Karpas-422 (cell line): ENCODE measurements at regions not wholly inside any gene's neighbourhood (a gene's known extent, or its start where the extent isn't known, plus 50 kb on each side); places are given as distances from the start of the nearest gene placed in this dataset.

ENCODE experiments used
- DNase-seq: peaks from one replicate; pipeline ENCODE4 v3.0.0-alpha.2; 2015
- H2AFZ ChIP-seq: fragments of 200-600 bp; sonication (generic); 2 replicates; pipeline ENCODE4 v1.6.1; 2014; ENCODE audit warnings: antibody characterized with exemption, low read length, mixed read lengths
- H3K27ac ChIP-seq: fragments of 200-600 bp; sonication (generic); 2 replicates; pipeline ENCODE4 v1.5.1; 2014; ENCODE audit warnings: mild to moderate bottlenecking, low read length, moderate library complexity
- H3K27me3 ChIP-seq: fragments of 200-600 bp; sonication (generic); 2 replicates; pipeline ENCODE4 v1.6.1; 2014; ENCODE audit warnings: low read length, mixed read lengths
- H3K36me3 ChIP-seq: fragments of 200-600 bp; sonication (generic); 2 replicates; pipeline ENCODE4 v1.6.1; 2014; ENCODE audit warnings: low read length, mixed read lengths; ENCODE audit not compliant: insufficient read depth
- H3K4me1 ChIP-seq: fragments of 200-600 bp; sonication (generic); 2 replicates; pipeline ENCODE4 v1.6.1; 2014; ENCODE audit warnings: mild to moderate bottlenecking, low read length, mixed read lengths
- H3K4me2 ChIP-seq: fragments of 200-600 bp; sonication (generic); 2 replicates; pipeline ENCODE4 v1.6.1; 2014; ENCODE audit warnings: low read length, low read depth, mild to moderate bottlenecking; ENCODE audit not compliant: poor library complexity, severe bottlenecking
- H3K4me3 ChIP-seq: fragments of 200-600 bp; sonication (generic); 2 replicates; pipeline ENCODE4 v1.5.1; 2014; ENCODE audit warnings: mild to moderate bottlenecking, antibody characterized with exemption, low read length, mixed read lengths
- H3K79me2 ChIP-seq: fragments of 200-600 bp; sonication (generic); 2 replicates; pipeline ENCODE4 v1.6.1; 2014; ENCODE audit warnings: mild to moderate bottlenecking, low read length, mixed read lengths
- H3K9ac ChIP-seq: fragments of 200-600 bp; sonication (generic); 2 replicates; pipeline ENCODE4 v1.6.0; 2014; ENCODE audit warnings: low read length
- H3K9me2 ChIP-seq: fragments of 200-600 bp; sonication (generic), shearing (Covaris generic); replicated peaks from 2 replicates; pipeline ENCODE4 v1.6.0; 2014; ENCODE audit warnings: mild to moderate bottlenecking, low read length, moderate library complexity; ENCODE audit not compliant: insufficient read depth
- H3K9me3 ChIP-seq: fragments of 300-700, 200-600 bp; sonication (generic); 2 replicates; pipeline ENCODE4 v1.6.1; 2014; ENCODE audit warnings: low read length, mixed read lengths
- H4K20me1 ChIP-seq: fragments of 200-600 bp; sonication (generic); 2 replicates; pipeline ENCODE4 v1.6.1; 2014; ENCODE audit warnings: mild to moderate bottlenecking, antibody characterized with exemption, low read length, low read depth; ENCODE audit not compliant: insufficient read depth

GRCh38 chr2:14932285-14932684 is 299.8 kb downstream of the LRATD1 start:
- Histone ChIP-seq H3K36me3 (no peaks in the 10 kb centered on the region), H3K4me2 (no peak overlapping the region), H3K4me1 (peaks cover 9% of the 10 kb centered on the region), H3K27me3 (0 out of 2 replicates have a peak, but pooled peaks cover 3% of the 10 kb centered on the region), H2AFZ (no peak overlapping the region), H3K9ac (no peak overlapping the region), H3K4me3 (no peak overlapping the region), H3K9me2 (no peaks in the 10 kb centered on the region), H3K27ac (no peak overlapping the region), H4K20me1 (no peaks in the 10 kb centered on the region), H3K79me2 (no peaks in the 10 kb centered on the region), H3K9me3 (no peaks in the 10 kb centered on the region)
- DNase-seq = no peak

- Histone ChIP-seq H3K4me2 (no peak overlapping the region), H3K4me3 (no peak overlapping the region), H3K36me3 (no peaks in the 10 kb centered on the region), H4K20me1 (no peaks in the 10 kb centered on the region), H3K9ac (no peak overlapping the region), H3K27ac (no peak overlapping the region), H3K4me1 (no peaks in the 10 kb centered on the region), H3K27me3 (0 out of 2 replicates have a peak, but pooled peaks cover under 1% of the 10 kb centered on the region), H2AFZ (no peak overlapping the region), H3K9me3 (no peaks in the 10 kb centered on the region), H3K79me2 (no peaks in the 10 kb centered on the region), H3K9me2 (no peaks in the 10 kb centered on the region)
- no peak for DNase-seq
Observed at GRCh38 chr2:14933753-14934152, 301.2 kb downstream of the LRATD1 start.

GRCh38 chr2:14936426-14936825 is 303.9 kb downstream of the LRATD1 start:
- H3K79me2 ChIP-seq = no peaks in the 10 kb centered on the region
- no peak overlapping the region for H3K9ac ChIP-seq
- H4K20me1 ChIP-seq = no peaks in the 10 kb centered on the region
- H3K9me3 ChIP-seq = no peaks in the 10 kb centered on the region
- no peaks in the 10 kb centered on the region for H3K4me1 ChIP-seq
- no peaks in the 10 kb centered on the region for H3K36me3 ChIP-seq
- H3K4me2 ChIP-seq = no peak overlapping the region
- no peak overlapping the region for H3K4me3 ChIP-seq
- no peak for DNase-seq
- no peak overlapping the region for H2AFZ ChIP-seq
- H3K27me3 ChIP-seq = no peaks in the 10 kb centered on the region
- no peak overlapping the region for H3K27ac ChIP-seq
- H3K9me2 ChIP-seq = no peaks in the 10 kb centered on the region

GRCh38 chr2:14937336-14937735 is 304.8 kb downstream of the LRATD1 start:
- DNase-seq = no peak
- Histone ChIP-seq H2AFZ (no peak overlapping the region), H3K36me3 (no peaks in the 10 kb centered on the region), H3K9me3 (no peaks in the 10 kb centered on the region), H3K4me2 (no peak overlapping the region), H3K27me3 (no peaks in the 10 kb centered on the region), H3K27ac (no peak overlapping the region), H3K9me2 (no peaks in the 10 kb centered on the region), H3K79me2 (no peaks in the 10 kb centered on the region), H3K4me3 (no peak overlapping the region), H3K9ac (no peak overlapping the region), H4K20me1 (no peaks in the 10 kb centered on the region), H3K4me1 (no peaks in the 10 kb centered on the region)

GRCh38 chr2:14941151-14941631 is 308.7 kb downstream of the LRATD1 start:
- Histone ChIP-seq H3K27ac (no peak overlapping the region), H3K36me3 (no peaks in the 10 kb centered on the region)

GRCh38 chr2:14942987-14943386 is 310.5 kb downstream of the LRATD1 start:
- Histone ChIP-seq H3K9me3 (no peaks in the 10 kb centered on the region), H4K20me1 (no peaks in the 10 kb centered on the region), H3K4me1 (no peaks in the 10 kb centered on the region), H3K4me2 (no peak overlapping the region), H3K36me3 (no peaks in the 10 kb centered on the region), H3K9ac (no peak overlapping the region), H2AFZ (no peak overlapping the region), H3K27ac (no peak overlapping the region), H3K4me3 (no peak overlapping the region), H3K79me2 (no peaks in the 10 kb centered on the region), H3K9me2 (no peaks in the 10 kb centered on the region), H3K27me3 (no peaks in the 10 kb centered on the region)
- DNase-seq = no peak

More at GRCh38 chr2:14941151-14941631, 308.7 kb downstream of the LRATD1 start:
- no peak overlapping the region for H2AFZ ChIP-seq
- H3K4me3 ChIP-seq = no peak overlapping the region
- no peaks in the 10 kb centered on the region for H3K79me2 ChIP-seq
- H3K9me3 ChIP-seq = no peaks in the 10 kb centered on the region
- DNase-seq = no peak
- no peaks in the 10 kb centered on the region for H3K27me3 ChIP-seq
- H3K4me1 ChIP-seq = no peaks in the 10 kb centered on the region
- H4K20me1 ChIP-seq = no peaks in the 10 kb centered on the region
- no peak overlapping the region for H3K4me2 ChIP-seq
- no peak overlapping the region for H3K9ac ChIP-seq
- H3K9me2 ChIP-seq = no peaks in the 10 kb centered on the region

GRCh38 chr2:14944562-14945346 is 312.2 kb downstream of the LRATD1 start:
- Histone ChIP-seq H3K4me3 (no peak overlapping the region), H3K4me2 (no peak overlapping the region), H4K20me1 (no peaks in the 10 kb centered on the region), H3K27ac (no peak overlapping the region), H3K9me3 (no peaks in the 10 kb centered on the region), H2AFZ (no peak overlapping the region; the same call in 1 of the 2 replicates), H3K36me3 (no peaks in the 10 kb centered on the region), H3K9ac (no peak overlapping the region), H3K9me2 (no peaks in the 10 kb centered on the region), H3K4me1 (no peaks in the 10 kb centered on the region), H3K27me3 (no peaks in the 10 kb centered on the region), H3K79me2 (no peaks in the 10 kb centered on the region)
- DNase-seq = peak; percentile 59

- Histone ChIP-seq H3K9me2 (no peaks in the 10 kb centered on the region), H3K4me2 (no peak overlapping the region), H3K27ac (no peak overlapping the region), H4K20me1 (no peaks in the 10 kb centered on the region), H2AFZ (no peak overlapping the region), H3K36me3 (no peaks in the 10 kb centered on the region), H3K4me1 (no peaks in the 10 kb centered on the region), H3K27me3 (no peaks in the 10 kb centered on the region), H3K79me2 (no peaks in the 10 kb centered on the region), H3K4me3 (no peak overlapping the region), H3K9me3 (no peaks in the 10 kb centered on the region), H3K9ac (no peak overlapping the region)
- DNase-seq = no peak
Observed at GRCh38 chr2:14951569-14952285, 319.2 kb downstream of the LRATD1 start.
